Stomach (tissue), 8 donors: ENCODE measurements at regions not wholly inside any gene's neighbourhood (a gene's known extent, or its start where the extent isn't known, plus 50 kb on each side); places are given as distances from the start of the nearest gene placed in this dataset.

Experiments used
- DNase-seq, 2 donors: peaks; one replicate each; pipeline versions ENCODE4 v3.0.0 to v3.0.0-alpha.2; 2013 to 2019
- H3K27ac ChIP-seq, 5 donors: fragments of 200-600 bp in 4 of 5; sonication (generic) in 4 of 5; one replicate each; pipeline ENCODE4 v1.5.1; 2013 to 2019; ENCODE audit warnings: mild to moderate bottlenecking in 1 of 5, moderate library complexity in 1 of 5
- H3K27me3 ChIP-seq, 3 donors: fragments of 200-600 bp; sonication (generic); one replicate each; pipeline ENCODE4 v1.5.1; 2017 to 2019; ENCODE audit warnings: mixed run types in 1 of 3
- H3K36me3 ChIP-seq, 4 donors: fragments of 200-600 bp; sonication (generic); 1 replicate in 3 of 4; 2 replicates in 1 of 4; pipeline ENCODE4 v1.5.1; 2016 to 2019
- H3K4me1 ChIP-seq, 4 donors: fragments of 200-600 bp; sonication (generic); one replicate each; pipeline ENCODE4 v1.5.1; 2016 to 2019
- H3K4me3 ChIP-seq, 4 donors: fragments of 200-600 bp; sonication (generic) in 3 of 4; one replicate each; pipeline ENCODE4 v1.5.1; 2016 to 2019; ENCODE audit warnings: mild to moderate bottlenecking in 1 of 4
- H3K9me3 ChIP-seq, 4 donors: fragments of 200-600 bp; sonication (generic); one replicate each; pipeline ENCODE4 v1.5.1; 2016 to 2019
- EP300 ChIP-seq: sonication (generic); formaldehyde crosslinking; IDR thresholded peaks from one replicate; pipeline ENCODE4 v1.6.1; 2017; ENCODE audit warnings: antibody characterized with exemption
- POLR2A ChIP-seq, 4 donors: fragments of 450-650 bp; IDR thresholded peaks; one replicate each; pipeline ENCODE4 v1.6.1; 2016; ENCODE audit warnings: antibody characterized with exemption in 4 of 4, control low read depth in 2 of 4, mild to moderate bottlenecking in 1 of 4, moderate library complexity in 1 of 4
- POLR2AphosphoS5 ChIP-seq, 3 donors: sonication (generic); formaldehyde crosslinking; IDR thresholded peaks; one replicate each; pipeline ENCODE4 v1.6.1; 2016; ENCODE audit warnings: antibody characterized with exemption in 3 of 3
- WGBS, 5 donors: extraction: QIAGEN DNeasy Blood & Tissue Kit in 3 of 5; methylation state at CpG; one replicate each; pipeline versions ENCODE4 v1.1.5 to v1.1.7; 2013 to 2018; 5-methylcytosine and 5-hydroxymethylcytosine counted together
- intact Hi-C: fragments of 100-400 bp; cut with DNase I; formaldehyde crosslinking; loops from one replicate; pipeline ENCODE4 v1.15.1; 2023; ENCODE audit warnings: low total_unique reads
- TF ChIP-seq, protein P1 (sequence below), 7 experiments: fragments of 450-650 bp in 4 of 7; fragments of 200-600 bp in 3 of 7; sonication (generic) in 3 of 7; IDR thresholded peaks; one replicate each; pipeline ENCODE4 v1.5.1; 2016 to 2019; ENCODE audit warnings: antibody characterized with exemption in 7 of 7, control low read depth in 2 of 7, mild to moderate bottlenecking in 1 of 7
- donor health status: healthy with polysubstance abuse.
- donor health status: Bipolar disorder and iron deficiency.
- donor health status: healthy.

DNA sequence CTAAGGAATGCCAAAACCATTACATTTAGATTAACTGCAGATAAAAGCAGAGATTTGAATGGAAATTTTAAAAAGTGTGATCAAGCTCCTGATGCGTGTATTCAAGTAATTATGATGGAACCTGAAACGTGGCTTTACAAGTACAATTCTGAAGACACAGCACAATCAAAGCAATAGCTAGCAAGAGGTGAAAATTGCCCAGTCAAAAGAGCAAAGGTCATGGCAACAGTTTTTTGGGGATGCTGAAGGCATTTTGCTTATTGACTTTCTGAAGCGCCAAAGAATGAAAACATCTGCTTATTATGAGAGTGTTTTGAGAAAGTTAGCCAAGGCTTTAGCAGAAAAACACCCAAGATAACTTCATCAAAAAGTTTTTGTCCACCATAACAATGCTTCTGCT lies 389.6 kb upstream of the TENM4 start:
- TF ChIP-seq POLR2AphosphoS5 (IDR thresholded peaks at IDR 0.05) (no peak), POLR2A (IDR thresholded peaks at IDR 0.05) (no peak), EP300 (no peak)
- TF ChIP-seq, protein P1, sequence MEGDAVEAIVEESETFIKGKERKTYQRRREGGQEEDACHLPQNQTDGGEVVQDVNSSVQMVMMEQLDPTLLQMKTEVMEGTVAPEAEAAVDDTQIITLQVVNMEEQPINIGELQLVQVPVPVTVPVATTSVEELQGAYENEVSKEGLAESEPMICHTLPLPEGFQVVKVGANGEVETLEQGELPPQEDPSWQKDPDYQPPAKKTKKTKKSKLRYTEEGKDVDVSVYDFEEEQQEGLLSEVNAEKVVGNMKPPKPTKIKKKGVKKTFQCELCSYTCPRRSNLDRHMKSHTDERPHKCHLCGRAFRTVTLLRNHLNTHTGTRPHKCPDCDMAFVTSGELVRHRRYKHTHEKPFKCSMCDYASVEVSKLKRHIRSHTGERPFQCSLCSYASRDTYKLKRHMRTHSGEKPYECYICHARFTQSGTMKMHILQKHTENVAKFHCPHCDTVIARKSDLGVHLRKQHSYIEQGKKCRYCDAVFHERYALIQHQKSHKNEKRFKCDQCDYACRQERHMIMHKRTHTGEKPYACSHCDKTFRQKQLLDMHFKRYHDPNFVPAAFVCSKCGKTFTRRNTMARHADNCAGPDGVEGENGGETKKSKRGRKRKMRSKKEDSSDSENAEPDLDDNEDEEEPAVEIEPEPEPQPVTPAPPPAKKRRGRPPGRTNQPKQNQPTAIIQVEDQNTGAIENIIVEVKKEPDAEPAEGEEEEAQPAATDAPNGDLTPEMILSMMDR (IDR thresholded peaks at IDR 0.05) = no peak
- Histone ChIP-seq H3K27ac (no peak overlapping the region), H3K27me3 (no peaks in the 10 kb centered on the region), H3K4me1 (no peaks in the 10 kb centered on the region), H3K4me3 (no peak overlapping the region), H3K36me3 (no peaks in the 10 kb centered on the region), H3K9me3 (no peaks in the 10 kb centered on the region)
- WGBS, 5 donors = 72 to 82% (median 75%) methylated on average over 3 of the region's 3 CpGs
- intact Hi-C loops = no loop called here
- no peak for DNase-seq

DNA sequence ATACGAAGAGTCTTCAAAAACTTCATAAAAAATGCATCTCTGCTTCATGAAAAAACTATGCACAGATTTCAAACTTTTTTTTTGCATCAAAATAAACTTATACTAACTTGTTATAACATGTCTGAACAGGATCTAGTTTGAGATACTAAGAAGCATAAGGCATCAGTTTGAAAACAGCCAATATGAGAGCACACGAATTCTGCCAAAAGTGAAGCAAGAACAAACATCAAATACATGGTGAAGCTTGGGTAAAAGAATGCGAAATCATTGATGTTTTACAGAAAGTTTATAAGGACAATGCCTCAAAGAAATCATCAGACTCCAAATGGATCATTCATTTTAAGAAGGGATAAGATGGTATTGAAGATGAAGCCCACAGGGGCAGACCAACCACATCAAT lies 389.1 kb upstream of the TENM4 start:
- Histone ChIP-seq H3K36me3 (no peaks in the 10 kb centered on the region), H3K27me3 (no peaks in the 10 kb centered on the region), H3K9me3 (no peaks in the 10 kb centered on the region), H3K4me3 (no peak overlapping the region), H3K27ac (no peak overlapping the region), H3K4me1 (no peaks in the 10 kb centered on the region)
- intact Hi-C loops = no loop called here
- no peak for DNase-seq
- TF ChIP-seq POLR2AphosphoS5 (IDR thresholded peaks at IDR 0.05) (no peak), POLR2A (IDR thresholded peaks at IDR 0.05) (no peak), EP300 (no peak)
- TF ChIP-seq, protein P1 (IDR thresholded peaks at IDR 0.05) = no peak
- 83 to 89% (median 86%) methylated on average over 3 of the region's 3 CpGs for WGBS, 5 donors

DNA sequence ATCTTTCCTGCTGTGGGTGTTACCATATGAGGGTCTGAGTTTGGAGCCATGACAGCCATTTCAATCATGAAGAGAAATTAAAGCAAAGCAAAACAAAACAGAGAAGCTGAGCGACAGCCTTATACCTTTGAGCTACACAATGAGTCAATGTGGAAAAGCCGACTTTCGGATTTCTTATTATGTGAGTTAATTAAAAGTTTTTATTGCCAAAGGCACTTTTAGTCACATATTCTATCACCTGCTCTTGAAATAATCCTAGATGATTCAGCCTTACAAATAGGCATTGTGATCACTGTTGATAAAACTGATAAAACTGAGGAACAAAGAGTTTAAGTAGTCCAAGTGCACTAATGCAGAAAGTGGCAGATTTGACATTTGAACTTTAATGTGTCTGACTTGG lies 381.9 kb upstream of the TENM4 start:
- H3K9me3 ChIP-seq = no peaks in the 10 kb centered on the region
- H3K27ac ChIP-seq = no peak overlapping the region
- no peak for DNase-seq
- TF ChIP-seq EP300 (no peak), POLR2A (IDR thresholded peaks at IDR 0.05) (no peak), POLR2AphosphoS5 (IDR thresholded peaks at IDR 0.05) (no peak)
- TF ChIP-seq, protein P1 (IDR thresholded peaks at IDR 0.05) = no peak
- H3K4me1 ChIP-seq = no peaks in the 10 kb centered on the region
- intact Hi-C loops = no loop called here
- no peak overlapping the region for H3K4me3 ChIP-seq
- no peaks in the 10 kb centered on the region for H3K36me3 ChIP-seq
- 79 to 96% (median 85%) methylated on average over 3 of the region's 3 CpGs for WGBS, 5 donors
- no peaks in the 10 kb centered on the region for H3K27me3 ChIP-seq

DNA sequence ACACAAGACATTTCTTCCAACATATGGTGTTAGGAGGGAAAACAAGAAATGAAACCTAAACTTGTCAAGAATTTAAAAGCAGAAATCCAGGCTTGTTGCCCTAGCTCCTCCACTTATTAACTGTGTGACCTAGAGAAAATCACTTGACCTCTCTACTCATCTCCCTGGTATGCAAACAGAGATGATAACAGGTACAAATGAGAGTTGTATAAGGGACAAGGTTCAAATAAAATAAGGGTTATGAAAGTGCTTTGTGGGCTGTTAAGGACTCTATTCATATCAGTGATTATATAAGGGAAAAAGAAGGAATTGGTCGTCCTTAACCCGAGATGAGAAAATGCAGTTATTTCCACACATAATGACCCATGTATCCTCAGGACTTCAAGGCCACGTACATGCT lies 372.7 kb upstream of the TENM4 start:
- no peaks in the 10 kb centered on the region for H3K4me1 ChIP-seq
- H3K9me3 ChIP-seq = peaks cover 0 to 3% (median 0%) of the 10 kb centered on the region in 4 donors
- DNase-seq = no peak
- TF ChIP-seq EP300 (no peak), POLR2AphosphoS5 (IDR thresholded peaks at IDR 0.05) (no peak), POLR2A (IDR thresholded peaks at IDR 0.05) (no peak)
- TF ChIP-seq, protein P1 (IDR thresholded peaks at IDR 0.05) = no peak
- H3K36me3 ChIP-seq = no peaks in the 10 kb centered on the region
- no peak overlapping the region for H3K27ac ChIP-seq
- H3K27me3 ChIP-seq = no peaks in the 10 kb centered on the region
- WGBS, 5 donors = 56 to 83% (median 65%) methylated on average over 3 of the region's 3 CpGs
- H3K4me3 ChIP-seq = no peak overlapping the region
- intact Hi-C loops = no loop called here
